GM19372 (cell line): ENCODE measurements at regions not wholly inside any gene's neighbourhood (a gene's known extent, or its start where the extent isn't known, plus 50 kb on each side); places are given as distances from the start of the nearest gene placed in this dataset.
"Not testable (repeated sequence)": the region's sequence is repeated elsewhere in the genome, so short reads cannot be mapped to it uniquely, and the experiment has no call there.

Experiments used
- ATAC-seq: cut with Tn5 transposase; IDR thresholded peaks from one replicate; pipeline ENCODE4 v1.9.1; 2021; ENCODE audit warnings: mild to moderate bottlenecking, low read depth, moderate library complexity; ENCODE audit not compliant: unreplicated experiment

GRCh38 chr17:77083531-77083930, 57.2 kb upstream of the SEC14L1 start:
- no peak for ATAC-seq

GRCh38 chr17:77085926-77086432, 54.8 kb upstream of the SEC14L1 start:
- no peak for ATAC-seq

GRCh38 chr17:77086433-77087010, 54.2 kb upstream of the SEC14L1 start:
- no peak for ATAC-seq

GRCh38 chr17:77087650-77088454, 52.9 kb upstream of the SEC14L1 start:
- no peak for ATAC-seq

- peak; percentile 86 for ATAC-seq
These were observed 52.2 kb upstream of the SEC14L1 start for GRCh38 chr17:77088455-77089123.

GRCh38 chr17:77089124-77089490, 51.7 kb upstream of the SEC14L1 start:
- ATAC-seq: no peak

GRCh38 chr17:77089949-77090348, 50.8 kb upstream of the SEC14L1 start:
- ATAC-seq: not testable (repeated sequence)

- no peak for ATAC-seq
These were observed 50.3 kb upstream of the SEC14L1 start for GRCh38 chr17:77090476-77090875.
